Fibroblast of skin of left quadriceps (primary cell): ENCODE measurements at regions not wholly inside any gene's neighbourhood (a gene's known extent, or its start where the extent isn't known, plus 50 kb on each side); places are given as distances from the start of the nearest gene placed in this dataset.

Experiments
- DNase-seq, 2 experiments: peaks; one replicate each; pipeline ENCODE4 v3.0.0-alpha.2; 2013; ENCODE audit warnings: low read depth in 2 of 2

DNA sequence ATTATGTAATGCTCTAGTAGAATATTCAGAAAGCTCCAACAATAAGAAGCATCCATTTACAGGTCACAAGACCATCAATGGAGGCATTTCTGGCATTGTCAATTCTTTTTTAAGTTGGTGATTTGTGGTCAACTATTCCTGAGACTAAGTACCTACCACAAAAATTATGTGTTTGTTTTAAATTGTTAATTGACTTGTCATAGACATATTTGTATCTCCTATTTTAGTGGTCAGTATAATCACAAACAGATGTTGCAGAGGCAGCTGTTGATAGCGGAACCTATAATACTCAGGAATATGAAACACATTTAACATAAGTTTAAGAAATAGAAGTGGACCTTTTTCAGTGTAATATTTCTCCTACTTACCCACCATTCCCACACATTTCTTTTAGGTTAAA, 430.1 kb downstream of the CCDC85A start:
- peak; percentile 64 to 66 for DNase-seq

DNA sequence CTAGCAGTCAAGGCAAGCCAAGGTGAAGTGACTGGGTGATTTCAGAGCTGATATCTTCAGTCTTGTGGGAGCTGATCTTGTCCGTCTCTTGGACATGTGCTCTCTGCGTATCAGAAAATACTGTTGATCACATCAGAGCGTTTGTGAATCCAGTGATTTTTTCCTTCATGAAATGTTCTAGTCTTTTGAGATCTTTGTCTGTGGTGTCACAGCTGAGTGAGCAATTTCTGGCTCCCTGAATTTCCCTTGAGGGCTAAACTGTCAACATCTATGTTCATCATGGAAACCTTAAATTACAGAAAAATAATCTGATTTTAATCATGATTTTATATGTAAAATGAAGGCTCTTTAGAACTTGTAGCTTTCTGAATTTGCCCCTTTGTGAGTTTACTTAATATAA, 432.0 kb downstream of the CCDC85A start:
- DNase-seq, result no peak

DNA sequence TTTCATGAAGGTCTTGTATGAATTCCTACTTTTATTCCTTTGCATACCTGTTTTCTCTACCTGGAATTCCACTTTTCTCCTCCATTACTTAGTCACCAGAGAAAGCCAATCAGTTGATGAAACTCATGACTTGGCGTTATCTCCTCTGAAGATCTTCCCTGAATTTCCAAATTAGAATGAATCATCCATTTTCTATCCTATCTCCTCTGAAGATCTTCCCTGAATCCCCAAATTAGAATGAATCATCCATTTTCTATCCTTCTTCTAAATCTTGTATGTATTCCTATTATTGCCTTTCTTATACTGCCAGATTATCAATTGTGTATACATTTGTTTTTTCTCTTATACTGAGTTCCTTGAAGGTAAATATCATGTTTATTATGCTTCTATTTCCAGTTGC, 440.4 kb downstream of the CCDC85A start:
- DNase-seq, result no peak

DNA sequence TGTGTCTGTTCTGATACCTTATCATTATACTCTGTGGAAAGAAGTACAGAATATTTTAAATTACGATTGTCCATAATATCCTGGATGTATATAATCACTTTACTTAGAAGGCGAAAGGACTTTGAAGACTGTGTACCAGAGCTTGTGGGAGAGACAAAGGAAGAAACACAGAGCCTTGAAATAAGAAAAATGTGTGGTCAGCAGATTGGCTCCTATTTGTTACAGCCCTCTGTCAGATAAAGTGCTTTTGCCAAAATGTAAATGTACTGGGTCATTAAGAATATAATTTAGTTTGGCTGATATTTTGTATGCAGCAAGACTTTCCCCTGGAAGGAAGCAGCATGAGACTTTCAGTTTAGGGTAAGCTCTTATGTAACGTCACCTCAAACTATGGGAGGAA, 443.1 kb downstream of the CCDC85A start:
- DNase-seq, result no peak

DNA sequence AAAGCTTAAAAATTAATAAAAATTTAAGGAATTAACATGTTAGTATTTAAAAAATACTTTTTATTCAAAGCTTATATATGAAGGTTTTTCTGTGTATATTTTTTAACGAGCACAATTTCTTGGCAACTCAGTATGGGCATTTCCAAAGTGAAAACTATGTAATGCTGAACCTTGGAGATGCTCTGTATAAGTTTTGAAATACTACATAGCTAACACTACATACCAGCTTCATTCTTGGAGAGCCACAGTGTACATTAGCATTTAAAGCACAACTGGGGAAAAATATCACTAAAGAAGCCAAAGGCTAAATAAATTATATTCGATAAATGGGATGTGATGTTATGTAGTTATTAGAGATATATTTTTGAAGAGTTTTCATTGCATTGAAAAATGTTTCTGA, 446.5 kb downstream of the CCDC85A start:
- no peak for DNase-seq

DNA sequence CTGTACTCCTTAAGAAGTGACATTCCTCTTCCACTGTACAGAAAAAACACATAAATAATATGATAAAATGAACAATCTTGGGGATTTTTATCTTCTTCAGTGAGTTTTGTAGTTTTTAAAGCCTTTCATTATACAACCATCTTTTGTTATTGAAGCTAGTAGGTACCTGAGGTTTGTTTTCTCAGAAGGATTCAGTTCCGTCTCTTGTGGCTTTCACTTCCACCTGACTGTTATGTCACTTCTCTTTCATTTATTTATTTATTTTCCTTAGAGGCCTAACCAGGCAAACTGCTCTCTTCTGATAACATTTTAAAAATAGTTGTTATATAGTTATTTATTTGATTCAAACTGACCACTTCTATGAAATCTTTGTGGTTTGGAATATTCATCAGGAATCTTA, 464.2 kb downstream of the CCDC85A start:
- DNase-seq, result no peak

DNA sequence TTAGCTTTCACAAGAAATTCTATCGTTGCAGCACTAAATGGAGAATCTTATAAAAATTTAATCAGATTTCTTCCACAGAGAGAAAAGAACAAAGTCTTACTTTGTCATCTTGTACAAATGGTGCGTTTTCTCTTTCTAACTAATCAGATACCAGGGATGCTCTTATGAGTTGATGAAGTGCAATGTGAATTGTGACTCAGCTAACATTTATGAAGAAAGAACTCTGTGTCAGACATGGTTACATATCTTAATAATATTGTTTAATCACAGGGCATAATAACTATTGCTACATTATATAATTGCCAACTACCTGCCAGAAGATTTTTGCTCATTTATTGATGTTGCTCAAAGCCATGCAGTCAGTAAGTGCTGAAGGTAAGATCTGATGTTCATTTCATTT, 465.0 kb downstream of the CCDC85A start:
- no peak for DNase-seq

DNA sequence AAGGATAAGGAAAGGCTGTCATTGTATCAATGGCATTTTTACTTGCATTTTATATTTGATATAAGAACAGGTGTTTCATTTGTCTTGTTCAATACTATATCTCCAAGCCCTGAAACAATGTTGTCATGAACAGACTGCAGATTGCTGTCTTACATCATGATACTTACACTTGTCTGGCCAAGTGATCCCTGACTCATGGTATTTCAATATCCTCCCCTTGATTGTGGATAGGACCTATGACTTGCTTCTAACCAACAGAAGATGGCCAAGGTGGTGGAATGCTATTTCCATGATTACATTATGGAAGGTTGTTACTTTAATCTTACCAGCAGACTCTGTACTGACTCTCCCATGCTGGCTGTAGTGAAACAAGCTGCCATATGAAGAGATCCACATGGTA, 471.1 kb downstream of the CCDC85A start:
- DNase-seq, result no peak

DNA sequence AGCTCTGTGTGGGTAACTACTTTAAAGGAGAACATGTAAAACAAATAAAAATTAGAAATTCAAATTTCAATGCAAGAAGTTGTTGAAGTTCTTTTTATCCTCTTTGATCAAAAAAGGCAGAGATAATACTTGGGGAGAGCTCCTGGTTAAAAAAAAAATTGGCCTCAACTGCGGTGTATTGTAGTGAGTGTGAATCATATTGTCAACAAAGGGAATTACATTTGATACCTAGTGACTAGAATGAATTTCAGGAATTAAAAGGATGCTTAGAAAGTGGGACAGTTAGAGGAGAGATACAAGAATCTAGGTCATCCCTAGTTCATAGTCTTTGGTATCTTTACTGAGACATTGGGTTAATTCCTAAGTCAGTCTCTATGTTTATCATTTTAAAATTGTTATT, 473.0 kb downstream of the CCDC85A start:
- DNase-seq, result no peak

DNA sequence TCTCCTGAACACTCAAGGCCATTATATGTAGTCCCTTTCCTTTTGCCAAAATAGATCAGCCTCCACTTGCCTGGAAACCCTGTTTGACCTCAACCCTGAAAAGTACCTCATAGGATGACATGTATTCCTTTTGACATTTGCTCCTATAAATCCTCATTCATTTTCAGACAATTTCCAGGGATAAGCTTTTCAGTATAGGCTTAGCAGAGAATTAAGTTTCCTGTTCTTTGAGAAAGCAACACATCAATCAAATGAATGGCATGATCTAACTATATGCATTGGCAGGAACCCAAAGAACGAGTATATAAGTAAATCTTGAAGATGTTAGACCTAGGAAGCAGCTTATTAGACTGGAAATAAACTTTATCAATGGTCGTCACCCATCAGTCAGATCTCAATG, 483.0 kb downstream of the CCDC85A start:
- no peak for DNase-seq

DNA sequence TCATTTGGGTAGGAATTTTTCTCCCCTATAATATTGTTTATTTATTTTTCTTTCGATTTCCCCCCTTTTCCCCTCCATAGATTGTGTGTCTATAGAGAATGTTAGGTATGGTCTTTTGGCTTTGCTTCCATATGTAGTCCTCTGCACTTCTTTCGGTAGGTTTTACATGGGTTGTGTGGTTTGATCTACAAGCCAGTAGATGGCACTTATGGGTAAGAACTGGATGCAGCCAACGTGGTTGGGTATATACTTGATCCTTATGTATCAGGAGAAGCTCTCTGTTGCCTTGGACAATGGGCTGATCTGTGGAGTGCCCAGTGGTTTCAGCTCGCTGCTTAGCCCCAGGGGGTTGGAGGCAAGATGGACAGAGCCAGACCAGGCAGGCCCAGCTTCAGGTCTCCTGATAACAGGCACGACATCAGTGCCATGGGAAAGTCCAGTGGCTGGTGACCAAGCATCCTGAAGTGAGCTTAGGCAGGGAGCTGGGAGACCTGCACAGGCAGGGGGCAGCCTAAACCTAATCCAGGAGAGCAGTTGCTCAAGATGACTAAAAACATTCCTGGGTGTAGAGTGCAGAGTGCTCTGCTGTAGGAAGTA, 488.3 kb downstream of the CCDC85A start:
- DNase-seq, result no peak

DNA sequence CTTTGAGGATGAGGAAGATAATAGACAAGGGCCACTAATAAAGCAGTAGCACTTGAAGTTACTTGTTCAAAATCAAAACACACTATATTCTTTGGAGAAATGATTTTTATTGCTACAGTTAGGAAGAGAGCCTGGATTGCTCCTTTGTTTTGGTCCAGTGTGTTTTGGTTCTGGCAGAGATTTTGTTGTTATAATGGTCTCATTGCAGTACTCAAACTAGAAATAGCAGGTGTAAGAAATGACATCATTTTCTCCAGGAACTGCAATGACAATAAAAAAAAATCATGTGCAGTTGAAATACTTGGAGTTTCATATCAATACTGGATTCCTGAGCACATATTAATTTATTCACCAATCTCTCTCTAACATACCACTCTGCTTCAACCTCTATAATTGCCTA, 490.3 kb downstream of the CCDC85A start:
- DNase-seq, result no peak

DNA sequence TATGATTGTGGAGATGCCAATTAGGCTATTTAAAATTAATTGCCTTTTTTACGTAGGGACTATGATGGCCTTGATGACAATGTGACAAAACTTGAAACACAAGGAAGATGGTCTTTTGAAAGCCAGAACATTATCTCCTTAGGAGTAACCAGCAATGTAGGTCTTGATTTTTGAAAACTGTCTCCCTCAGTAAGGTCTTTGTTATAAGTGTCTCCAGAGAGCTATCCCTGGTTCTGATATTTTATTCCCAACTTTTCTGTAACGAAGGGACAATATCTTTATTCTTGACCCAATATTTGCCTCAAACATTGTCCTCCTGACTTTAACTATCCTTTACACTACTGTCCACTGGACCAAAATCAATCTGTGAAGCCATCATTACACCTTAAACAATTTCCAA, 493.2 kb downstream of the CCDC85A start:
- no peak for DNase-seq

DNA sequence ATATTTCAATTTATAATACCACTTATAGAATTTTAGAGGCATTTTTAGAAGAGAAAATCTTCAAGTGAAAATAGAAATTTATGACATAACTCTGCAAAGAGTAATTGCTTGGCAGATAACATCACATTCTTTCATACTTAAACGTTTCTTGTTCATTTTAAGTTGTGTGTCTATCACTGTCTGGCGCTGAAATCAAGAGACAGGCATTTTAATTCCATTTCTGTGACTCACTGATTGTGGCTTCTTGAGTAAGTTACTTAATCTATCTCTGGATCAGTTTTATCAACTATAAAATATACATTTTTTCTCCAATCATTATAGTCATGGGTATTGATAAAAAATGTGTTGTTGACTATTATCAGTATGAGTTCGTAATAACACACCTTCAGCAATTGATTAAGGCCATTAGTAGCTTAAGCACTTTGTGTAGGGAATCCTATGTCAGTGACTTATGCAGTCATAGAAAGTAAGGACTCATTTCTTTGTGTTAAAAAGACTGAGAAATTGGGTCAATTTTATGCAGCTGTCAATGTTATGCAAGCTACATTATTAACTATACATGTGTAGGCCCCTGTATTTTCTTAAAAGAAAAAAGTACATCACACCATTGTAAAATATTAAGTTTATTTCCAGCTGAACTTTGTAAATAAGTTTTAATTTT, 497.3 kb downstream of the CCDC85A start:
- peak; percentile 80 to 83 for DNase-seq

DNA sequence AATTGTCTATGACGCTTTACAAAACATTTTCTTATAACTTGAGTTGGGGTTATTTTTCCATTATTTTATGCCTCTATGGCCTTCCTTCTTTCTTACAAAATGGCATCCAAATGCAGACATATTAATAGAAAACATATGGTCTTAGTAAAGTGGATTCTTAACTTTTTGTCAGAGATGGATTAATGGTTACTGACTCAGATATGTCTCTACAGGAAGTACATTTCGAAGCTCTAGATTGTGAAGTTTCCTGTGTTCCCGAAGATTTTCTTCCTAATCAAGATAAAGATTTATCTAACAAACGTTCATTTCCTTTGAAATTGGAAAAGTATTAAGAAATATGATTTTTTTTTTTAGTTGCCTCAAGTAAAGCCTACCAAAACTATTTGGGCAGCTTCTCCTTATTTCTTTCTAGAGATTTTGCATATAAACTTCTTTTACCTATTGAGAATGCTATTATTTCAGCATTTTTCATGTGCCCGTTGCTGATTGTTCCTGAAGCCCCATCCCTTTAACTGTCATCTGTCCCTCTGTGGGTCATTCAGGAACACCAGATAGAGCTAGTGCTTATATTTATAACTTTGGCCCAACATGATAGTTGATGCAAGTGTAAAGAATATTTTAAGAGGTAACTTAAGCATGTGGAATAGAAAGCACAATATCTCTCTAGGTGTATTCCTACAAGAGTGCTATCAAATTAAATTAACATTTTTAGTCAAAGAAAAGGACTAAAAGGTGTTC, 498.0 kb downstream of the CCDC85A start:
- DNase-seq, result peak; percentile 65 to 67

DNA sequence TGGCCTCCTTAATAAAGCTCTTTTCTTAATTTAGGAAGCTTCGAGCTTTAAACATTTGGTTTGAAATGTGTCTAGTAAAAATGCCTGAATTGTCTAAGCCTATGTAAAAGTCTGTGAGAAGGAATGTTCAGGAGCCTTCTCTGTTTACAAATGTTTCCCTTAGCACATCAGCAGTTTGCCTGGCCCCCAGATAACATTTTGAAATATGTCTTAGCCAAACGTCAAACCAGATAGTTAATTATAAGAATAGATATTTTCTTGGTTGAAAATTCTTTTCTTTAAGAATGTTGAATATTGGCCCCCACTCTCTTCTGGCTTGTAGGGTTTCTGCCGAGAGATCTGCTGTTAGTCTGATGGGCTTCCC, 498.6 kb downstream of the CCDC85A start:
- DNase-seq, result no peak

DNA sequence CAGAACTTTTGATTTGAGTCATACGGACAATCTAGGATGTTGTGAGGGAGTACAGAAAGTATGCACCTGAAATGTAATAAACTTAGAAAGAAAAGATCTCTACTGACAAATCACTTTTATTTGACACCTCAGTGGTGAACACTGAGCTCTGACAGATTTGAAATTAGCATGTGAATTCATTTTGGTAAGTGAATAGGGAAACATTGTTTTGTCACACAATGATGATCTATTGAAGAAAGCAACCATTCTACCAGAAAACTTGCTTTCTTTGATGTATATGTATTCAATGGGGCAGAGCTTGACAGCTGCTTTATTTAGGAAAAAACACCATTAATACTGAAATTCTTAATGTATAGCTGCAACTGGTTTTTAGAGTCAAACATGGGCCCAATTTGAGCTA, 500.5 kb downstream of the CCDC85A start:
- no peak for DNase-seq

DNA sequence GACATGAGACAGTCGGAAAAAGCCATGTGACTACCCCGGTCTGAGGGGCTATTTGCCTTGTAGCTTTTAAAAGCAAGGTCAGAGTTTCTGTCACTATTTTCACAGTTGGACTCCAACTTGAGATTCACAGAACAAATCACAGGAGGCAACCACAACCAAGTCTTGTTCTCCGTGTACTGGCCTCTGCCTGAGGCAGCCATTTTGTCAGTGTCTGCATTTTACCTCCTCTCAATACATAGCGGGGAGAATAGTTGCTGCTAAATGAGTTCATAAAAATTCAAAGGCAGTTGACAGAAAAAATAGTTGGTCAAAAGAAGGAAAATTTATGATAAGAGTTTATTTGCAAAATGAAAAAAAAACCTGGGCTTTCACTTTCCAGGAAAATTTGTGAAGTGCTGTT, 501.4 kb downstream of the CCDC85A start:
- no peak for DNase-seq

DNA sequence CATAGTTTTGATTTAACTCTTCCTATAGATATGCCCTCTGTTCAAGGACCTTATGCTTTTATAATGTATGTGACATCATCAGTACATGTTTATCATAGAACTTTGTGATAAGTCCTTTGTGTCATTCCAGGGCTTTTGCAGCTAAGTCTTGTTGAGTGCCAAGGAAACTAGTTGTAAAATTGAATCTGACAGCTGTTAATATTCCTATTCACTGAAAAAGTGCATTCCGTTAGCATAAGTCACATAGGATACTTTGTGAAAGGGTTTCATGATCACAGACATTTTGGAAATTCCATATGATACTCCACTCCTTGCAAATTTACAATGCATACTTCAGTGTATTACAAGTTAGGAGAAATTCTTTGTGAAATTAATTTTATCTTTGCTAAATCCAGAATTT, 503.4 kb downstream of the CCDC85A start:
- DNase-seq, result peak; percentile 56 to 63

DNA sequence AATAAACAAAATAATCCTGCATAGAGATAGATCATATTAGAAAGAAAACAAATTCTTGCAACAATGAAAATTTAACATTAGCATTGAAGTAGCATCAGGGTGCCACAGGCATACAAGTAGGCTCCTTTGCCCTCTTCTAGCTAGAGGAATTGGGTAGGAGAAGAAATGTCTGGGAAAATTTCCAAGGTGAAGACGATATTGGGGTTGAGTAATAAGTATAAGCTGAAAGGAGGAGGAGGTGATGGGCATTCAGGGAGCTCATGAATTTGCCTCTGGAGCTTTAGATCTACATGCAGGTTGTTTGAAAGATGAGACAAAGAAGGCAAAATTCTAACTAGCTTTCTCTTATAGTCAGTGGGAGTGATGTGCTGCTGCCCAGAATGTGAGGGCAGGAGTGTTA, 504.9 kb downstream of the CCDC85A start:
- DNase-seq, result no peak

DNA sequence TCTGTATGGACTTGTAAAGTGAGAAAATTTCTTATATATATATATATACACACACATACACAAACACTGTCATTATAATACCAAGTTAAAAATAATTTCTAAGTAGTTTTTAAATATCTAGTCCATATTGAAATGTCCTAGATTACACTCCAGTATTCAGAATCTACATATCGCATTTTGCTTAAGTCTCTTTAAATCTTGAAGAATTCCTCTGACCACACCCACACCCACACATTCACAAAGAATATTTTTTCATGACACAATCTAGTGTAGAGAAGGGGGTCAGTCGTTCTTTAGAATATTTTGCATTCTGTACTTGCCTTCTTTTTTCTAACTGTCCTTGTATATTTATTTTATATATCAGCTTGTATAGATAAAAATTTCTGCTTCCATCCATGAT, 509.7 kb downstream of the CCDC85A start:
- DNase-seq, result no peak

DNA sequence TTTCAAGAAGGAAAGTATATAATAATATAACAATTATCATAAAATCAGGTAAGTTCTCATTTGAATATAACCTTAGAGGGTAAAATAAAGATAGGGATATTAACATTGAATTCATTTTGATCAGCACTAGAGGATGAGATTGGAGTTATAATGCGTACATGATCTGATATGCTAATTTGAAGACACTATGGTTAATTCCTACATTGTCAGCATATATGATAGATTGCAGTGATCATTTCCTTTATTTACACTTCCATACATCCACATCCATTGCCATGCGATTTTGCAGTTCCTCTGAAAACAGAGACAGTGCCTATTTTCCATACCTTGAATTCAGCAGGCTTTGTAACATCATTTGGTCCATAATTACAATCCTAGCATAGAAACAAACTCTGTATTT, 519.2 kb downstream of the CCDC85A start:
- no peak for DNase-seq

DNA sequence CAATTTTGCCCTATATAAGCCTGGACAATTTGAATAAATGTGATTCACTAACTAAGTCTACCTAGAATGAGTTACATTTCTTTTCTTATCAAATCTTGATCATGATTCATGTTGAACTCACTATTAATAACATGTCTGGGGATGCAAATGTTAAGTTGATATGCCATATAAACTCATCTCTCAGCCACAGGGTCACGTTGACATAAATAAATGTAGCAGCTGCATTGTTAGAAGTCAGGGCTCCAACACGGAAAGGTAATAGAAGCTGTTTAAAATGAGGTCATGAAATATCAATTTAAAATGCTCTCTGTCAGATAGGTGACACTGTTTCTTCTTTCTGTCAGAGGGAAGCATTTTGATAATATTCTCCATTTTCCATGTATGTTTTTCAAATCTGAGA, 521.9 kb downstream of the CCDC85A start:
- no peak for DNase-seq
